Fibroblast of pulmonary artery (primary cell): ENCODE measurements at regions not wholly inside any gene's neighbourhood (a gene's known extent, or its start where the extent isn't known, plus 50 kb on each side); places are given as distances from the start of the nearest gene placed in this dataset.

Source experiments
- DNase-seq: peaks from one replicate; pipeline ENCODE4 v3.0.0-alpha.2; 2010; ENCODE audit warnings: low read depth
- H3K4me3 ChIP-seq: replicated peaks from 2 replicates; pipeline ENCODE4 v1.5.1; 2011; ENCODE audit warnings: low read depth, mild to moderate bottlenecking, control low read depth, low read length, moderate library complexity
- CTCF ChIP-seq: IDR thresholded peaks from 2 replicates; pipeline ENCODE4 v1.5.1; 2011; ENCODE audit warnings: mild to moderate bottlenecking, control low read depth, low read length, inconsistent platforms; ENCODE audit errors: missing control alignments

- no peak for TF ChIP-seq CTCF
- no peak overlapping the region for H3K4me3 ChIP-seq
- no peak for DNase-seq
These were observed 485.1 kb downstream of the GLRX3 start for GRCh38 chr10:130621231-130621775.

- H3K4me3 ChIP-seq, result no peak overlapping the region
- no peak for TF ChIP-seq CTCF
- no peak for DNase-seq
These were observed 487.6 kb downstream of the GLRX3 start for GRCh38 chr10:130623680-130624267.

- no peak overlapping the region for H3K4me3 ChIP-seq
- TF ChIP-seq CTCF, result no peak
- DNase-seq, result no peak
These were observed 491.3 kb downstream of the GLRX3 start for GRCh38 chr10:130627346-130628045.

GRCh38 chr10:130630135-130630534 lies 493.9 kb downstream of the GLRX3 start:
- no peak for TF ChIP-seq CTCF
- DNase-seq, result no peak
- no peak overlapping the region for H3K4me3 ChIP-seq

- H3K4me3 ChIP-seq, result no peak overlapping the region
- no peak for DNase-seq
- no peak for TF ChIP-seq CTCF
These were observed 495.2 kb downstream of the GLRX3 start for GRCh38 chr10:130631142-130632096.

GRCh38 chr10:130634816-130635215 lies 498.6 kb downstream of the GLRX3 start:
- TF ChIP-seq CTCF, result no peak
- DNase-seq, result no peak
- no peak overlapping the region for H3K4me3 ChIP-seq
